ENCODE measurements at regions not wholly inside any gene's neighbourhood (a gene's known extent, or its start where the extent isn't known, plus 50 kb on each side); places are given as distances from the start of the nearest gene placed in this dataset.

GRCh38 chr9:3035579-3036332 is 191.9 kb upstream of the PUM3 start:
- Histone ChIP-seq H3K27me3 (no peaks in the 10 kb centered on the region), H3K9me3 (ENCODE audit: low read depth) (no peaks in the 10 kb centered on the region), H4K20me1 (ENCODE audit: insufficient read depth, poor library complexity, severe bottlenecking) (no peaks in the 10 kb centered on the region), H3K9me2 (replicated peaks; ENCODE audit: insufficient read depth) (no peaks in the 10 kb centered on the region), H3K4me1 (ENCODE audit: insufficient read depth) (no peaks in the 10 kb centered on the region), H3K79me2 (no peaks in the 10 kb centered on the region), H3K27ac (no peak overlapping the region), H3K36me3 (replicated peaks; ENCODE audit: insufficient read depth, low read depth) (no peaks in the 10 kb centered on the region), H3K4me3 (no peak overlapping the region), H3K4me2 (no peak overlapping the region), H2AFZ (no peak overlapping the region)
- no peak for DNase-seq (ENCODE audit: low spot score)
- no peak for TF ChIP-seq EZH2 (IDR thresholded peaks at IDR 0.05; ENCODE audit: borderline replicate concordance)
- no peak for TF ChIP-seq CTCF (IDR thresholded peaks at IDR 0.05; ENCODE audit: poor library complexity)
- TF ChIP-seq EZH2phosphoT487 (IDR thresholded peaks at IDR 0.05; ENCODE audit: low read depth, severe bottlenecking, unreplicated experiment) = no peak
- WGBS (ENCODE audit: low lambda C conversion rate, missing lambda C conversion rate) = 87% methylated on average over 8 of the region's 8 CpGs

GRCh38 chr9:3032898-3033297 is 189.0 kb upstream of the PUM3 start:
- no peak overlapping the region for H3K4me3 ChIP-seq
- WGBS (ENCODE audit: low lambda C conversion rate, missing lambda C conversion rate) = 83% methylated on average over 4 of the region's 4 CpGs
- DNase-seq (ENCODE audit: low spot score) = no peak
- no peak overlapping the region for H3K27ac ChIP-seq
- H3K36me3 ChIP-seq (replicated peaks; ENCODE audit: insufficient read depth, low read depth) = peaks cover 2% of the 10 kb centered on the region
- no peaks in the 10 kb centered on the region for H3K9me3 ChIP-seq (ENCODE audit: low read depth)
- H3K4me2 ChIP-seq = no peak overlapping the region
- no peaks in the 10 kb centered on the region for H3K79me2 ChIP-seq
- no peaks in the 10 kb centered on the region for H4K20me1 ChIP-seq (ENCODE audit: insufficient read depth, poor library complexity, severe bottlenecking)
- TF ChIP-seq CTCF (IDR thresholded peaks at IDR 0.05; ENCODE audit: poor library complexity) (no peak), EZH2phosphoT487 (IDR thresholded peaks at IDR 0.05; ENCODE audit: low read depth, severe bottlenecking, unreplicated experiment) (no peak), EZH2 (IDR thresholded peaks at IDR 0.05; ENCODE audit: borderline replicate concordance) (no peak)
- no peaks in the 10 kb centered on the region for H3K4me1 ChIP-seq (ENCODE audit: insufficient read depth)
- H2AFZ ChIP-seq = no peak overlapping the region
- no peaks in the 10 kb centered on the region for H3K27me3 ChIP-seq
- H3K9me2 ChIP-seq (replicated peaks; ENCODE audit: insufficient read depth) = no peaks in the 10 kb centered on the region

- 75% methylated on average over 4 of the region's 4 CpGs for WGBS (ENCODE audit: low lambda C conversion rate, missing lambda C conversion rate)
- DNase-seq (ENCODE audit: low spot score) = no peak
- Histone ChIP-seq H3K27ac (no peak overlapping the region), H3K27me3 (no peaks in the 10 kb centered on the region), H3K4me1 (ENCODE audit: insufficient read depth) (no peaks in the 10 kb centered on the region), H3K4me3 (no peak overlapping the region), H3K79me2 (no peaks in the 10 kb centered on the region), H3K36me3 (replicated peaks; ENCODE audit: insufficient read depth, low read depth) (peaks cover 3% of the 10 kb centered on the region), H4K20me1 (ENCODE audit: insufficient read depth, poor library complexity, severe bottlenecking) (no peaks in the 10 kb centered on the region), H3K9me3 (ENCODE audit: low read depth) (no peaks in the 10 kb centered on the region), H3K9me2 (replicated peaks; ENCODE audit: insufficient read depth) (no peaks in the 10 kb centered on the region), H2AFZ (no peak overlapping the region), H3K4me2 (no peak overlapping the region)
- no peak for TF ChIP-seq EZH2 (IDR thresholded peaks at IDR 0.05; ENCODE audit: borderline replicate concordance)
- no peak for TF ChIP-seq EZH2phosphoT487 (IDR thresholded peaks at IDR 0.05; ENCODE audit: low read depth, severe bottlenecking, unreplicated experiment)
- TF ChIP-seq CTCF (IDR thresholded peaks at IDR 0.05; ENCODE audit: poor library complexity) = no peak
These were observed 184.6 kb upstream of the PUM3 start for GRCh38 chr9:3028535-3028934.
